Panc1 (cell line): ENCODE measurements at regions not wholly inside any gene's neighbourhood (a gene's known extent, or its start where the extent isn't known, plus 50 kb on each side); places are given as distances from the start of the nearest gene placed in this dataset.

ENCODE experiments used
- ATAC-seq: fragments of 200-7000 bp; cut with Tn5 transposase; 2 replicates; pipeline ENCODE4 v1.9.1; 2020; ENCODE audit warnings: mild to moderate bottlenecking, moderate library complexity
- BruUV-seq: library from RNA; stranded (reverse); fragments of 400-500 nt; replicated peaks from 2 replicates; lab custom pipeline; 2021; lab: Mats Ljungman, UMichigan
- CTCF ChIA-PET: fragments of 300-600 bp; sonication (Branson Sonifier 250); formaldehyde crosslinking; loops from one replicate; lab custom pipeline; 2022; ENCODE audit warnings: antibody characterized with exemption; lab: Charles Lee
- POLR2A ChIA-PET: fragments of 300-600 bp; sonication (Branson Sonifier 250); formaldehyde crosslinking; loops from one replicate; lab custom pipeline; 2022; ENCODE audit warnings: antibody characterized with exemption; lab: Charles Lee
- DNase-seq: peaks from one replicate; pipeline ENCODE4 v3.0.0-alpha.2; 2010; ENCODE audit warnings: low read depth, low spot score
- H3K27ac ChIP-seq: 2 replicates; pipeline ENCODE4 v1.5.1; 2011; ENCODE audit warnings: mild to moderate bottlenecking, low read length, inconsistent platforms
- H3K27me3 ChIP-seq: fragments of 200-500 bp; sonication (Bioruptor generic); 2 replicates; pipeline ENCODE4 v1.6.0; 2014; ENCODE audit warnings: low read length, inconsistent platforms; ENCODE audit not compliant: control insufficient read depth, insufficient read depth
- H3K36me3 ChIP-seq: fragments of 200-500 bp; sonication (Bioruptor generic); 2 replicates; pipeline ENCODE4 v1.5.1; 2014; ENCODE audit warnings: inconsistent platforms, mild to moderate bottlenecking, low read length, moderate library complexity; ENCODE audit not compliant: control insufficient read depth, insufficient read depth
- H3K4me1 ChIP-seq: 2 replicates; pipeline ENCODE4 v1.5.1; 2011; ENCODE audit warnings: inconsistent platforms, mild to moderate bottlenecking, low read length, moderate library complexity; ENCODE audit not compliant: control insufficient read depth, insufficient read depth
- H3K4me3 ChIP-seq, 2 experiments: 2 replicates each; pipeline ENCODE4 v1.5.1; 2011 to 2012; ENCODE audit warnings: low read depth in 2 of 2, low read length in 2 of 2, mild to moderate bottlenecking in 2 of 2, inconsistent platforms in 1 of 2, moderate library complexity in 1 of 2
- H3K9me3 ChIP-seq: fragments of 200-500 bp; sonication (Bioruptor generic); 2 replicates; pipeline ENCODE4 v1.5.1; 2014; ENCODE audit warnings: low read depth, mild to moderate bottlenecking, inconsistent platforms, low read length, moderate library complexity; ENCODE audit not compliant: control insufficient read depth, insufficient read depth
- CTCF ChIP-seq: fragments of 450-650 bp; IDR thresholded peaks from 2 replicates; pipeline ENCODE4 v1.5.1; 2017; ENCODE audit warnings: mild to moderate bottlenecking
- POLR2AphosphoS5 ChIP-seq: IDR thresholded peaks from 2 replicates; pipeline ENCODE4 v1.6.1; 2012; ENCODE audit warnings: mild to moderate bottlenecking, low read depth, low read length, moderate library complexity
- REST ChIP-seq, 2 experiments: IDR thresholded peaks; 2 replicates each; pipeline ENCODE4 v1.6.1; 2011 to 2012; ENCODE audit warnings: low read depth in 2 of 2, control low read depth in 1 of 2, low read length in 1 of 2, mild to moderate bottlenecking in 1 of 2, moderate library complexity in 1 of 2; ENCODE audit not compliant: insufficient read depth in 1 of 2
- SIN3A ChIP-seq: IDR thresholded peaks from 2 replicates; pipeline ENCODE4 v1.6.1; 2012; ENCODE audit warnings: low read depth, mild to moderate bottlenecking, low read length, moderate library complexity, borderline replicate concordance; ENCODE audit not compliant: insufficient read depth
- TCF7L2 ChIP-seq: IDR thresholded peaks from 2 replicates; pipeline ENCODE4 v1.6.1; 2011; ENCODE audit warnings: mild to moderate bottlenecking, low read depth, low read length, inconsistent platforms
- in situ Hi-C: cut with HindIII; loops from 2 replicates; pipeline ENCODE4 v1.10.0; 2016; ENCODE audit warnings: low sequenced_read_pairs, low pct_unique_long_range_greater_than_20kb
- intact Hi-C: fragments of 100-400 bp; cut with micrococcal nuclease; formaldehyde crosslinking; loops from one replicate; pipeline ENCODE4 v1.10.0; 2022; ENCODE audit not compliant: unreplicated experiment

- intact Hi-C loops: no loop called here
- ATAC-seq (no peak), DNase-seq (no peak)
- Histone ChIP-seq H3K27ac (no peak overlapping the region), H3K4me3 (no peak overlapping the region), H3K9me3 (no peaks in the 10 kb centered on the region), H3K4me1 (peaks cover 12% of the 10 kb centered on the region), H3K36me3 (no peaks in the 10 kb centered on the region), H3K27me3 (no peaks in the 10 kb centered on the region)
- TF ChIP-seq TCF7L2: no peak
- no peak for TF ChIP-seq REST (IDR thresholded peaks at IDR 0.05; ENCODE audit: insufficient read depth in 1 of 2, low read depth in 2 of 2, low read length in 1 of 2)
- TF ChIP-seq SIN3A: no peak
- no peak for TF ChIP-seq POLR2AphosphoS5
- TF ChIP-seq CTCF: no peak
- CTCF ChIA-PET: interaction anchor here (0.6 kb wide), 1 partner anchor 440 kb away, joined by 4 read pairs; no protein-coding TSS in a partner anchor
- in situ Hi-C loops: no loop called here
- POLR2A ChIA-PET: no interaction called here
- no TSS peak for BruUV-seq
Observed at GRCh38 chr10:78755063-78755701, 313.6 kb upstream of the ZMIZ1 start.

GRCh38 chr10:78755877-78756455 lies 312.8 kb upstream of the ZMIZ1 start:
- in situ Hi-C loops (no loop called here), intact Hi-C loops (no loop called here)
- H3K27ac ChIP-seq: no peak overlapping the region
- BruUV-seq: no TSS peak
- no peak overlapping the region for H3K4me3 ChIP-seq
- DNase-seq: no peak
- POLR2A ChIA-PET: no interaction called here
- no peak for TF ChIP-seq REST (IDR thresholded peaks at IDR 0.05; ENCODE audit: insufficient read depth in 1 of 2, low read depth in 2 of 2, low read length in 1 of 2)
- no peak for ATAC-seq
- H3K36me3 ChIP-seq: no peaks in the 10 kb centered on the region
- peaks cover 12% of the 10 kb centered on the region for H3K4me1 ChIP-seq
- CTCF ChIA-PET: no interaction called here
- no peaks in the 10 kb centered on the region for H3K27me3 ChIP-seq
- no peaks in the 10 kb centered on the region for H3K9me3 ChIP-seq
